ENCODE measurements at regions not wholly inside any gene's neighbourhood (a gene's known extent, or its start where the extent isn't known, plus 50 kb on each side); places are given as distances from the start of the nearest gene placed in this dataset.

- ATAC-seq (no peak), DNase-seq (ENCODE audit: low read depth, low spot score) (no peak)
- Histone ChIP-seq H3K36me3 (ENCODE audit: control insufficient read depth in 1 of 2, insufficient read depth in 2 of 2, low read length in 2 of 2) (no peaks in the 10 kb centered on the region), H3K9me3 (ENCODE audit: control insufficient read depth in 1 of 2, insufficient read depth in 1 of 2, low read depth in 1 of 2, low read length in 2 of 2) (peaks cover 5 to 12% of the 10 kb centered on the region in 2 experiments; a peak in 2 of 4 replicates), H4K20me1 (ENCODE audit: insufficient read depth) (no peaks in the 10 kb centered on the region), H3K9me2 (ENCODE audit: insufficient read depth) (no peaks in the 10 kb centered on the region), H3K27ac (ENCODE audit: low read depth, low read length) (no peak overlapping the region), H3K9ac (ENCODE audit: low read length) (no peak overlapping the region), H2AFZ (ENCODE audit: low read depth, low read length, poor library complexity, severe bottlenecking) (no peak overlapping the region), H3K27me3 (ENCODE audit: insufficient read depth, low read length) (no peaks in the 10 kb centered on the region), H3K4me3 (replicated peaks in 1 of 2; ENCODE audit: low read depth in 1 of 2, low read length in 2 of 2) (no peak overlapping the region), H3K4me2 (ENCODE audit: low read length) (no peak overlapping the region), H3K4me1 (ENCODE audit: control insufficient read depth in 1 of 2, insufficient read depth in 2 of 2, low read length in 2 of 2) (no peaks in the 10 kb centered on the region), H3K79me2 (ENCODE audit: insufficient read depth, low read length) (no peaks in the 10 kb centered on the region)
- RAD21 ChIA-PET (ENCODE audit: low non-redundant PET in 1 of 2, low total read pairs in 2 of 2, uncharacterized antibody in 2 of 2, unreplicated experiment in 2 of 2): no interaction called here
- BruUV-seq (replicated peaks): no TSS peak
- intact Hi-C loops (cut with micrococcal nuclease): no loop called here
- CTCF ChIA-PET: no interaction called here
- no peak for TF ChIP-seq JUND (IDR thresholded peaks at IDR 0.05)
- POLR2A ChIA-PET: no interaction called here
Observed at GRCh38 chr11:39363571-39363970, 2095.9 kb downstream of the LRRC4C start.

- no peak for DNase-seq (ENCODE audit: low read depth, low spot score)
- ATAC-seq: no peak
- Histone ChIP-seq H3K27me3 (ENCODE audit: insufficient read depth, low read length) (no peaks in the 10 kb centered on the region), H3K9me3 (ENCODE audit: control insufficient read depth in 1 of 2, insufficient read depth in 1 of 2, low read depth in 1 of 2, low read length in 2 of 2) (peaks cover under 1 to 7% of the 10 kb centered on the region in 2 experiments; a peak in 3 of 4 replicates), H3K9ac (ENCODE audit: low read length) (no peak overlapping the region), H4K20me1 (ENCODE audit: insufficient read depth) (no peaks in the 10 kb centered on the region), H3K79me2 (ENCODE audit: insufficient read depth, low read length) (no peaks in the 10 kb centered on the region), H2AFZ (ENCODE audit: low read depth, low read length, poor library complexity, severe bottlenecking) (no peak overlapping the region), H3K4me3 (replicated peaks in 1 of 2; ENCODE audit: low read depth in 1 of 2, low read length in 2 of 2) (no peak overlapping the region), H3K4me1 (ENCODE audit: control insufficient read depth in 1 of 2, insufficient read depth in 2 of 2, low read length in 2 of 2) (no peaks in the 10 kb centered on the region), H3K27ac (ENCODE audit: low read depth, low read length) (no peak overlapping the region), H3K9me2 (ENCODE audit: insufficient read depth) (no peaks in the 10 kb centered on the region), H3K36me3 (ENCODE audit: control insufficient read depth in 1 of 2, insufficient read depth in 2 of 2, low read length in 2 of 2) (no peaks in the 10 kb centered on the region), H3K4me2 (ENCODE audit: low read length) (no peak overlapping the region)
- TF ChIP-seq ELF1 (IDR thresholded peaks at IDR 0.05; ENCODE audit: borderline replicate concordance, low read depth) (no peak), POLR2A (IDR thresholded peaks at IDR 0.05; ENCODE audit: borderline replicate concordance, extremely low read depth, insufficient read depth, insufficient read length) (no peak), CEBPB (IDR thresholded peaks at IDR 0.05; ENCODE audit: low read depth) (no peak), CBX3 (IDR thresholded peaks at IDR 0.05; ENCODE audit: low read depth) (no peak), RAD21 (IDR thresholded peaks at IDR 0.05; ENCODE audit: low read depth) (no peak), FOSL1 (IDR thresholded peaks at IDR 0.05; ENCODE audit: low read depth) (no peak), SIN3A (IDR thresholded peaks at IDR 0.05; ENCODE audit: low read depth) (no peak), JUND (IDR thresholded peaks at IDR 0.05) (no peak), SRF (IDR thresholded peaks at IDR 0.05; ENCODE audit: low read depth) (no peak), EGR1 (IDR thresholded peaks at IDR 0.05; ENCODE audit: low read depth) (no peak)
- ChIA-PET CTCF (no interaction called here), RAD21 (ENCODE audit: low non-redundant PET in 1 of 2, low total read pairs in 2 of 2, uncharacterized antibody in 2 of 2, unreplicated experiment in 2 of 2) (no interaction called here), POLR2A (no interaction called here)
- intact Hi-C loops (cut with micrococcal nuclease): no loop called here
- BruUV-seq (replicated peaks): no TSS peak
Observed at GRCh38 chr11:39361557-39361956, 2097.9 kb downstream of the LRRC4C start.
